ENCODE measurements at regions not wholly inside any gene's neighbourhood (a gene's known extent, or its start where the extent isn't known, plus 50 kb on each side); places are given as distances from the start of the nearest gene placed in this dataset.

DNA sequence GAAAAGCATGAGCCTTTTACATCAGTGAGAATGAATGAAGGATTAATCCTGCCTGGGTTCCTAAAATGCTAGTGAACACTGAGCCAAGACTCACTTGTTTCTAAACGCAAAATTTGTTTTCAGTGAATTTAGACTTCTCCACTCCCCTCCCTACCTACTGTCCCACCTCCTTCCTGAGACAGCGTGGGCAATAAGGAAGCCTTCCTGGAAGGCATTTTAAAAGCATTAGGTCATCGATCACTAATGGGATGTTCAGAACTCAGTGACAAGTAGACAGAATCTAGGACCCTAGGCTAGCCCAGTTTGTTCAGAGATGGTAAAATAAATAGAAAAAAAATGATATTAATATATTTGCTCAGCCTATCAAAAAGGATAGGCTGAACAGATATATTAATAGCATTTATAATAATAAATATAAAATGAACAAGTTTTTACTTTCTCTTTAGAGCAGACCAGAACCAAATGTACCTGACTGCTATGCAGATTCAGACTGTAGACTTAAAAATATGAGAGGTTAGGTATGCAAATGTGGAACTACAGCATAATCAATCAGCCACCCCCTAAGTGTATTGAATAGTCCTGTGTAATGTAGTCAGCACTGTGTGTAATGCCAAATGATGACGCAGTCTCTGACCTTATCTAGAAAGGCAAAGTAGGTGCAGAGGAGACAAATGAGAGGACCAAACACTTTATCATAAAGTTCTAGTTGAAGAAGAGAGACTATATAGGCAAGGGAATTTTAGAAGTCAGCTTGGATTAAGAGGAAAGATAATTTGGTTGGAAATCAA lies 331.1 kb downstream of the GPAT3 start:
- TF ChIP-seq, protein P1, sequence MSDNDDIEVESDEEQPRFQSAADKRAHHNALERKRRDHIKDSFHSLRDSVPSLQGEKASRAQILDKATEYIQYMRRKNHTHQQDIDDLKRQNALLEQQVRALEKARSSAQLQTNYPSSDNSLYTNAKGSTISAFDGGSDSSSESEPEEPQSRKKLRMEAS (IDR thresholded peaks at IDR 0.05) = no peak
- TF ChIP-seq EGR1 (IDR thresholded peaks at IDR 0.05; ENCODE audit: low read depth in 2 of 2) (no peak), TAF1 (conservative IDR thresholded peaks at IDR 0.05) (no peak), JUND (IDR thresholded peaks at IDR 0.05) (no peak), NR2F2 (IDR thresholded peaks at IDR 0.05) (no peak), YY1 (IDR thresholded peaks at IDR 0.05) (no peak), RXRA (IDR thresholded peaks at IDR 0.05) (no peak), SP1 (IDR thresholded peaks at IDR 0.05) (no peak), FOXA1 (IDR thresholded peaks at IDR 0.05) (no peak), HNF4A (conservative IDR thresholded peaks at IDR 0.05) (no peak)
- TF ChIP-seq, protein P2, sequence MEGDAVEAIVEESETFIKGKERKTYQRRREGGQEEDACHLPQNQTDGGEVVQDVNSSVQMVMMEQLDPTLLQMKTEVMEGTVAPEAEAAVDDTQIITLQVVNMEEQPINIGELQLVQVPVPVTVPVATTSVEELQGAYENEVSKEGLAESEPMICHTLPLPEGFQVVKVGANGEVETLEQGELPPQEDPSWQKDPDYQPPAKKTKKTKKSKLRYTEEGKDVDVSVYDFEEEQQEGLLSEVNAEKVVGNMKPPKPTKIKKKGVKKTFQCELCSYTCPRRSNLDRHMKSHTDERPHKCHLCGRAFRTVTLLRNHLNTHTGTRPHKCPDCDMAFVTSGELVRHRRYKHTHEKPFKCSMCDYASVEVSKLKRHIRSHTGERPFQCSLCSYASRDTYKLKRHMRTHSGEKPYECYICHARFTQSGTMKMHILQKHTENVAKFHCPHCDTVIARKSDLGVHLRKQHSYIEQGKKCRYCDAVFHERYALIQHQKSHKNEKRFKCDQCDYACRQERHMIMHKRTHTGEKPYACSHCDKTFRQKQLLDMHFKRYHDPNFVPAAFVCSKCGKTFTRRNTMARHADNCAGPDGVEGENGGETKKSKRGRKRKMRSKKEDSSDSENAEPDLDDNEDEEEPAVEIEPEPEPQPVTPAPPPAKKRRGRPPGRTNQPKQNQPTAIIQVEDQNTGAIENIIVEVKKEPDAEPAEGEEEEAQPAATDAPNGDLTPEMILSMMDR (IDR thresholded peaks at IDR 0.05; ENCODE audit: low read depth, low read length, missing input control) = no peak
- TF ChIP-seq, protein P3, sequence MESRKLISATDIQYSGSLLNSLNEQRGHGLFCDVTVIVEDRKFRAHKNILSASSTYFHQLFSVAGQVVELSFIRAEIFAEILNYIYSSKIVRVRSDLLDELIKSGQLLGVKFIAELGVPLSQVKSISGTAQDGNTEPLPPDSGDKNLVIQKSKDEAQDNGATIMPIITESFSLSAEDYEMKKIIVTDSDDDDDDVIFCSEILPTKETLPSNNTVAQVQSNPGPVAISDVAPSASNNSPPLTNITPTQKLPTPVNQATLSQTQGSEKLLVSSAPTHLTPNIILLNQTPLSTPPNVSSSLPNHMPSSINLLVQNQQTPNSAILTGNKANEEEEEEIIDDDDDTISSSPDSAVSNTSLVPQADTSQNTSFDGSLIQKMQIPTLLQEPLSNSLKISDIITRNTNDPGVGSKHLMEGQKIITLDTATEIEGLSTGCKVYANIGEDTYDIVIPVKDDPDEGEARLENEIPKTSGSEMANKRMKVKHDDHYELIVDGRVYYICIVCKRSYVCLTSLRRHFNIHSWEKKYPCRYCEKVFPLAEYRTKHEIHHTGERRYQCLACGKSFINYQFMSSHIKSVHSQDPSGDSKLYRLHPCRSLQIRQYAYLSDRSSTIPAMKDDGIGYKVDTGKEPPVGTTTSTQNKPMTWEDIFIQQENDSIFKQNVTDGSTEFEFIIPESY (IDR thresholded peaks at IDR 0.05) = no peak
- TF ChIP-seq, protein P4, sequence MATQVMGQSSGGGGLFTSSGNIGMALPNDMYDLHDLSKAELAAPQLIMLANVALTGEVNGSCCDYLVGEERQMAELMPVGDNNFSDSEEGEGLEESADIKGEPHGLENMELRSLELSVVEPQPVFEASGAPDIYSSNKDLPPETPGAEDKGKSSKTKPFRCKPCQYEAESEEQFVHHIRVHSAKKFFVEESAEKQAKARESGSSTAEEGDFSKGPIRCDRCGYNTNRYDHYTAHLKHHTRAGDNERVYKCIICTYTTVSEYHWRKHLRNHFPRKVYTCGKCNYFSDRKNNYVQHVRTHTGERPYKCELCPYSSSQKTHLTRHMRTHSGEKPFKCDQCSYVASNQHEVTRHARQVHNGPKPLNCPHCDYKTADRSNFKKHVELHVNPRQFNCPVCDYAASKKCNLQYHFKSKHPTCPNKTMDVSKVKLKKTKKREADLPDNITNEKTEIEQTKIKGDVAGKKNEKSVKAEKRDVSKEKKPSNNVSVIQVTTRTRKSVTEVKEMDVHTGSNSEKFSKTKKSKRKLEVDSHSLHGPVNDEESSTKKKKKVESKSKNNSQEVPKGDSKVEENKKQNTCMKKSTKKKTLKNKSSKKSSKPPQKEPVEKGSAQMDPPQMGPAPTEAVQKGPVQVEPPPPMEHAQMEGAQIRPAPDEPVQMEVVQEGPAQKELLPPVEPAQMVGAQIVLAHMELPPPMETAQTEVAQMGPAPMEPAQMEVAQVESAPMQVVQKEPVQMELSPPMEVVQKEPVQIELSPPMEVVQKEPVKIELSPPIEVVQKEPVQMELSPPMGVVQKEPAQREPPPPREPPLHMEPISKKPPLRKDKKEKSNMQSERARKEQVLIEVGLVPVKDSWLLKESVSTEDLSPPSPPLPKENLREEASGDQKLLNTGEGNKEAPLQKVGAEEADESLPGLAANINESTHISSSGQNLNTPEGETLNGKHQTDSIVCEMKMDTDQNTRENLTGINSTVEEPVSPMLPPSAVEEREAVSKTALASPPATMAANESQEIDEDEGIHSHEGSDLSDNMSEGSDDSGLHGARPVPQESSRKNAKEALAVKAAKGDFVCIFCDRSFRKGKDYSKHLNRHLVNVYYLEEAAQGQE (IDR thresholded peaks at IDR 0.05) = no peak
